ENCODE measurements at regions not wholly inside any gene's neighbourhood (a gene's known extent, or its start where the extent isn't known, plus 50 kb on each side); places are given as distances from the start of the nearest gene placed in this dataset.

GRCh38 chr11:95586155-95586554 is 203.4 kb downstream of the FAM76B start:
- no peak for DNase-seq
- CTCF ChIA-PET: no interaction called here
- Histone ChIP-seq H3F3A (ENCODE audit: low read length, unreplicated experiment) (no peaks in the 10 kb centered on the region), H2AFZ (ENCODE audit: low read length) (no peak overlapping the region), H3K4me1 (ENCODE audit: insufficient read depth, low read length) (no peaks in the 10 kb centered on the region), H3K9me2 (replicated peaks; ENCODE audit: low read length) (no peaks in the 10 kb centered on the region), H3K79me2 (ENCODE audit: low read length) (no peaks in the 10 kb centered on the region), H3K27me3 (ENCODE audit: low read length) (peaks cover 15% of the 10 kb centered on the region), H3K36me3 (ENCODE audit: low read depth, low read length) (no peaks in the 10 kb centered on the region), H3K4me2 (ENCODE audit: low read length) (no peak overlapping the region), H3K4me3 (ENCODE audit: low read length) (no peak overlapping the region), H3K9ac (ENCODE audit: low read length) (no peak overlapping the region), H3K9me3 (ENCODE audit: low read length) (no peaks in the 10 kb centered on the region), H3K27ac (ENCODE audit: low read length) (no peak overlapping the region), H4K20me1 (ENCODE audit: low read length) (no peaks in the 10 kb centered on the region)
- TF ChIP-seq EZH2phosphoT487 (IDR thresholded peaks at IDR 0.05; ENCODE audit: borderline replicate concordance, low read length) (no peak), EZH2 (IDR thresholded peaks at IDR 0.05; ENCODE audit: low read length, unreplicated experiment) (no peak)
- TF ChIP-seq, protein P1, sequence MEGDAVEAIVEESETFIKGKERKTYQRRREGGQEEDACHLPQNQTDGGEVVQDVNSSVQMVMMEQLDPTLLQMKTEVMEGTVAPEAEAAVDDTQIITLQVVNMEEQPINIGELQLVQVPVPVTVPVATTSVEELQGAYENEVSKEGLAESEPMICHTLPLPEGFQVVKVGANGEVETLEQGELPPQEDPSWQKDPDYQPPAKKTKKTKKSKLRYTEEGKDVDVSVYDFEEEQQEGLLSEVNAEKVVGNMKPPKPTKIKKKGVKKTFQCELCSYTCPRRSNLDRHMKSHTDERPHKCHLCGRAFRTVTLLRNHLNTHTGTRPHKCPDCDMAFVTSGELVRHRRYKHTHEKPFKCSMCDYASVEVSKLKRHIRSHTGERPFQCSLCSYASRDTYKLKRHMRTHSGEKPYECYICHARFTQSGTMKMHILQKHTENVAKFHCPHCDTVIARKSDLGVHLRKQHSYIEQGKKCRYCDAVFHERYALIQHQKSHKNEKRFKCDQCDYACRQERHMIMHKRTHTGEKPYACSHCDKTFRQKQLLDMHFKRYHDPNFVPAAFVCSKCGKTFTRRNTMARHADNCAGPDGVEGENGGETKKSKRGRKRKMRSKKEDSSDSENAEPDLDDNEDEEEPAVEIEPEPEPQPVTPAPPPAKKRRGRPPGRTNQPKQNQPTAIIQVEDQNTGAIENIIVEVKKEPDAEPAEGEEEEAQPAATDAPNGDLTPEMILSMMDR (conservative IDR thresholded peaks at IDR 0.05; ENCODE audit: low read depth, low read length): no peak
- intact Hi-C loops (cut with micrococcal nuclease): no loop called here
- ATAC-seq: no peak
- no TSS peak for BruUV-seq (replicated peaks)
- POLR2A ChIA-PET (ENCODE audit: unreplicated experiment): no interaction called here

DNA sequence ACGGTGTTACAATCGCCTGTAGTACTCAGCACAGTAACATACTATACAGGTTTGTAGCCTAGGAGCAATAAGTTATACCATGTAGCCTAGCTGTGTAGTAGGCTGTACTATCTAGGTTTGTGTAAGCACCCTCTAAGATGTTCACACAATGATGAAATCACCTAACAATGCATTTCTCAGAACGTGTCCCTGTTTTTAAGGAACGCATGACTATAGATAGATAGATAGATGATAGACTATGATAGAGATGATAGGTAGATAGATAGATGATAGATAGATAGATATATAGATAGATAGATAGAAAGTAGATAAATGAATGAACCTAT is 203.9 kb downstream of the FAM76B start:
- Histone ChIP-seq H3K27me3 (ENCODE audit: low read length) (peaks cover 11% of the 10 kb centered on the region), H3K9me3 (ENCODE audit: low read length) (no peaks in the 10 kb centered on the region), H3K4me3 (ENCODE audit: low read length) (no peak overlapping the region), H3K4me1 (ENCODE audit: insufficient read depth, low read length) (no peaks in the 10 kb centered on the region), H3K79me2 (ENCODE audit: low read length) (no peaks in the 10 kb centered on the region), H3K4me2 (ENCODE audit: low read length) (no peak overlapping the region), H4K20me1 (ENCODE audit: low read length) (no peaks in the 10 kb centered on the region), H3K9ac (ENCODE audit: low read length) (no peak overlapping the region), H2AFZ (ENCODE audit: low read length) (no peak overlapping the region), H3K27ac (ENCODE audit: low read length) (no peak overlapping the region), H3F3A (ENCODE audit: low read length, unreplicated experiment) (no peaks in the 10 kb centered on the region), H3K36me3 (ENCODE audit: low read depth, low read length) (no peaks in the 10 kb centered on the region), H3K9me2 (replicated peaks; ENCODE audit: low read length) (no peaks in the 10 kb centered on the region)
- TF ChIP-seq, protein P1 (conservative IDR thresholded peaks at IDR 0.05; ENCODE audit: low read depth, low read length): no peak
- TF ChIP-seq EZH2phosphoT487 (IDR thresholded peaks at IDR 0.05; ENCODE audit: borderline replicate concordance, low read length) (no peak), EZH2 (IDR thresholded peaks at IDR 0.05; ENCODE audit: low read length, unreplicated experiment) (no peak)
- intact Hi-C loops (cut with micrococcal nuclease): no loop called here
- ChIA-PET CTCF (no interaction called here), POLR2A (ENCODE audit: unreplicated experiment) (no interaction called here)
- no peak for DNase-seq
- ATAC-seq: no peak
- no TSS peak for BruUV-seq (replicated peaks)

DNA sequence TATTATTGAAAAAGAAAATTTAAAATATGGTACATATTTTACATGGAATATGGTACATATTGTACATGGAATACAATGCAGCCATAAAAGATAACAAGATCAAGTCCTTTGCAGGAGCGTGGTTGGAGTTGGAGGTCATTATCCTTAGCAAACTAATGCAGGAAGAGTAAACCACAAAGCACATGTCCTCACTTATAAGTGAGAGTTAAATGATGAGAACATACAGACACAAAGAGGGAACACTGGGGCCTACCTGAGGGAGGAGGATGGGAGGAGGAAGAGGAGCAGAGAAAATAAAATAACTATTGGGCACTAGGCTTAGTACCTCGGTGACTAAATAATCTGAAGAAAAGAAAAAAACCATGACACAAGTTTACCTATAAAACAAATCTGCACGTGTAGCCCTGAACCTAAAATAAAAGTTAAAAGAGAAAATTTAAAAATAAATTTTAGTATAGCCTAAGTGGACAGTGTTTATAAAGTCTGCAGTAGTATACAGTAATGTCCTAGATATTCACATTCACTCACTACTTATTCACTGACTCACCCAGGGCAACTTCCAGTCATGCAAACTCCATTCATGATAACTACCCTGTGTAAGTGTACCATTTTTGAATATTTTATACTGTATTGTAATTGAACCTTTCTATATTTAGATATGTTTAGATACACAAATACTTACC is 204.4 kb downstream of the FAM76B start:
- no peak overlapping the region for H3K27ac ChIP-seq (ENCODE audit: low read length)
- ChIA-PET POLR2A (ENCODE audit: unreplicated experiment) (no interaction called here), CTCF (no interaction called here)
- no peaks in the 10 kb centered on the region for H3K36me3 ChIP-seq (ENCODE audit: low read depth, low read length)
- H2AFZ ChIP-seq (ENCODE audit: low read length): no peak overlapping the region
- DNase-seq: no peak
- BruUV-seq (replicated peaks): no TSS peak
- peaks cover 6% of the 10 kb centered on the region for H3K27me3 ChIP-seq (ENCODE audit: low read length)
- intact Hi-C loops (cut with micrococcal nuclease): no loop called here
- ATAC-seq: no peak
- H3F3A ChIP-seq (ENCODE audit: low read length, unreplicated experiment): no peaks in the 10 kb centered on the region
- no peaks in the 10 kb centered on the region for H4K20me1 ChIP-seq (ENCODE audit: low read length)
- no peak overlapping the region for H3K9ac ChIP-seq (ENCODE audit: low read length)
- no peaks in the 10 kb centered on the region for H3K9me2 ChIP-seq (replicated peaks; ENCODE audit: low read length)
- no peak for TF ChIP-seq EZH2 (IDR thresholded peaks at IDR 0.05; ENCODE audit: low read length, unreplicated experiment)
- no peaks in the 10 kb centered on the region for H3K79me2 ChIP-seq (ENCODE audit: low read length)
- no peaks in the 10 kb centered on the region for H3K9me3 ChIP-seq (ENCODE audit: low read length)
- no peak overlapping the region for H3K4me3 ChIP-seq (ENCODE audit: low read length)
- no peaks in the 10 kb centered on the region for H3K4me1 ChIP-seq (ENCODE audit: insufficient read depth, low read length)
- no peak overlapping the region for H3K4me2 ChIP-seq (ENCODE audit: low read length)
